ENCODE measurements at regions not wholly inside any gene's neighbourhood (a gene's known extent, or its start where the extent isn't known, plus 50 kb on each side); places are given as distances from the start of the nearest gene placed in this dataset.
"Not testable (repeated sequence)": the region's sequence is repeated elsewhere in the genome, so short reads cannot be mapped to it uniquely, and the experiment has no call there.

- no peak for DNase-seq (ENCODE audit: low read depth)
These were observed 413.9 kb downstream of the HGF start for GRCh38 chr7:81355911-81356310.

- DNase-seq (ENCODE audit: low read depth), result no peak
These were observed 420.8 kb downstream of the HGF start for GRCh38 chr7:81349044-81349443.

- DNase-seq (ENCODE audit: low read depth), result no peak
These were observed 421.1 kb upstream of the SEMA3C start for GRCh38 chr7:81339946-81340345.

GRCh38 chr7:81333536-81333935, 414.7 kb upstream of the SEMA3C start:
- no peak for DNase-seq (ENCODE audit: low read depth)

GRCh38 chr7:81333004-81333403, 414.2 kb upstream of the SEMA3C start:
- DNase-seq (ENCODE audit: low read depth), result no peak

- DNase-seq (ENCODE audit: low read depth), result no peak
These were observed 412.5 kb upstream of the SEMA3C start for GRCh38 chr7:81331061-81332018.

GRCh38 chr7:81330108-81330507, 411.3 kb upstream of the SEMA3C start:
- no peak for DNase-seq (ENCODE audit: low read depth)

- no peak for DNase-seq (ENCODE audit: low read depth)
These were observed 408.8 kb upstream of the SEMA3C start for GRCh38 chr7:81327468-81328266.

GRCh38 chr7:81321949-81322348, 403.1 kb upstream of the SEMA3C start:
- DNase-seq (ENCODE audit: low read depth), result no peak

GRCh38 chr7:81317741-81318140, 398.9 kb upstream of the SEMA3C start:
- DNase-seq (ENCODE audit: low read depth), result no peak

GRCh38 chr7:81308643-81309322, 389.9 kb upstream of the SEMA3C start:
- peak; percentile 24 for DNase-seq (ENCODE audit: low read depth)

- DNase-seq (ENCODE audit: low read depth), result no peak
These were observed 383.0 kb upstream of the SEMA3C start for GRCh38 chr7:81301815-81302214.

- DNase-seq (ENCODE audit: low read depth), result no peak
These were observed 381.9 kb upstream of the SEMA3C start for GRCh38 chr7:81300753-81301152.

GRCh38 chr7:81299711-81300110, 380.9 kb upstream of the SEMA3C start:
- no peak for DNase-seq (ENCODE audit: low read depth)

GRCh38 chr7:81298951-81299666, 380.3 kb upstream of the SEMA3C start:
- peak; percentile 94 for DNase-seq (ENCODE audit: low read depth)

GRCh38 chr7:81297317-81297716, 378.5 kb upstream of the SEMA3C start:
- no peak for DNase-seq (ENCODE audit: low read depth)

- DNase-seq (ENCODE audit: low read depth), result no peak
These were observed 377.9 kb upstream of the SEMA3C start for GRCh38 chr7:81296726-81297125.

- no peak for DNase-seq (ENCODE audit: low read depth)
These were observed 376.2 kb upstream of the SEMA3C start for GRCh38 chr7:81294897-81295515.

- DNase-seq (ENCODE audit: low read depth), result no peak
These were observed 375.0 kb upstream of the SEMA3C start for GRCh38 chr7:81293806-81294205.

GRCh38 chr7:81286754-81287153, 367.9 kb upstream of the SEMA3C start:
- DNase-seq (ENCODE audit: low read depth), result not testable (repeated sequence)

- DNase-seq (ENCODE audit: low read depth), result peak; percentile 84
These were observed 366.5 kb upstream of the SEMA3C start for GRCh38 chr7:81285142-81285871.

All from GM04503 (cell line).